SU-DHL-6 (cell line): ENCODE measurements at regions not wholly inside any gene's neighbourhood (a gene's known extent, or its start where the extent isn't known, plus 50 kb on each side); places are given as distances from the start of the nearest gene placed in this dataset.

Source experiments
- CTCF ChIP-seq: fragments of 200-600 bp; sonication (generic); IDR thresholded peaks from one replicate; pipeline ENCODE4 v1.5.1; 2017; ENCODE audit warnings: antibody characterized with exemption, mild to moderate bottlenecking, low read length, moderate library complexity; ENCODE audit not compliant: insufficient read depth, poor library complexity, severe bottlenecking
- EZH2phosphoT487 ChIP-seq: fragments of 200-600 bp; sonication (generic), shearing (Covaris generic); conservative IDR thresholded peaks from 2 replicates; pipeline ENCODE4 v1.6.1; 2018; ENCODE audit warnings: mild to moderate bottlenecking, antibody characterized with exemption, low read length, moderate library complexity, mixed read lengths

DNA sequence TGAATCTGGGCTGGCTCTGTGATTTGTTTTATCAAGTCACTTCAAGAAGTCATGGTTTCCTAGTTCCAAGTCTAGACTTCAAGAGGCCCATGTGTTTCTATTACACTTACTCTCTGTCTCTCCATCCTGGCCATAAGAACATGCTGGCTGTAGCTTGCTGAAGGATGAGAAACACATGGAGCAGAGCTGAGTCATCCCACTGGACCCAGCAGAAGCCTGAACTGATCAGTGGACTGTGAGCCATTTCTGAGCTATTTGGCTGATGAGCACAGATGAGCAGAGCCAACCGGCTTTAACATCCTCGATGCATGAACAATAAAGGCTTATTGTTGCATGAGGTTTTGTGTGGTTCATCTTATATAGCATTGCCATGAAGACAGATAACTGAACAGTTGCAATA is 290.6 kb upstream of the BOD1L1 start:
- TF ChIP-seq CTCF (no peak), EZH2phosphoT487 (no peak)
